ENCODE measurements at regions not wholly inside any gene's neighbourhood (a gene's known extent, or its start where the extent isn't known, plus 50 kb on each side); places are given as distances from the start of the nearest gene placed in this dataset.

- no peak for TF ChIP-seq CTCF (IDR thresholded peaks at IDR 0.05; ENCODE audit: low read depth, low read length, poor library complexity, severe bottlenecking)
- no peak for TF ChIP-seq EZH2phosphoT487 (IDR thresholded peaks at IDR 0.05; ENCODE audit: borderline replicate concordance, low read length)
Measured at GRCh38 chr2:5444168-5444567, 248.0 kb upstream of the SOX11 start.
